BE2C (cell line): ENCODE measurements at regions not wholly inside any gene's neighbourhood (a gene's known extent, or its start where the extent isn't known, plus 50 kb on each side); places are given as distances from the start of the nearest gene placed in this dataset.
A peak's percentile ranks its signal among the peaks of the same experiment; 100 is the strongest.
"Not testable (repeated sequence)": the region's sequence is repeated elsewhere in the genome, so short reads cannot be mapped to it uniquely, and the experiment has no call there.

Experiments used
- DNase-seq: peaks from one replicate; pipeline ENCODE4 v3.0.0-alpha.2; 2020
- H3K27me3 ChIP-seq: fragments of 250-450 bp; sonication (Bioruptor Pico); 2 replicates; pipeline ENCODE4 v1.5.1; 2020; ENCODE audit warnings: mild to moderate bottlenecking
- H3K36me3 ChIP-seq: fragments of 250-450 bp; sonication (Bioruptor Pico); 2 replicates; pipeline ENCODE4 v1.5.1; 2020; ENCODE audit warnings: mild to moderate bottlenecking
- H3K4me1 ChIP-seq: fragments of 250-450 bp; sonication (Bioruptor Pico); 2 replicates; pipeline ENCODE4 v1.5.1; 2020
- H3K4me3 ChIP-seq: 2 replicates; pipeline ENCODE4 v1.5.1; 2011; ENCODE audit warnings: low read depth, low read length
- H3K9me3 ChIP-seq: fragments of 250-450 bp; sonication (Bioruptor Pico); 2 replicates; pipeline ENCODE4 v1.5.1; 2020
- TF ChIP-seq, protein P1 (sequence below): IDR thresholded peaks from 2 replicates; pipeline ENCODE4 v1.5.1; 2012; ENCODE audit warnings: mild to moderate bottlenecking, low read depth, low read length

- Histone ChIP-seq H3K4me3 (no peak overlapping the region), H3K9me3 (no peaks in the 10 kb centered on the region), H3K36me3 (no peaks in the 10 kb centered on the region), H3K27me3 (no peaks in the 10 kb centered on the region), H3K4me1 (no peaks in the 10 kb centered on the region)
- TF ChIP-seq, protein P1, sequence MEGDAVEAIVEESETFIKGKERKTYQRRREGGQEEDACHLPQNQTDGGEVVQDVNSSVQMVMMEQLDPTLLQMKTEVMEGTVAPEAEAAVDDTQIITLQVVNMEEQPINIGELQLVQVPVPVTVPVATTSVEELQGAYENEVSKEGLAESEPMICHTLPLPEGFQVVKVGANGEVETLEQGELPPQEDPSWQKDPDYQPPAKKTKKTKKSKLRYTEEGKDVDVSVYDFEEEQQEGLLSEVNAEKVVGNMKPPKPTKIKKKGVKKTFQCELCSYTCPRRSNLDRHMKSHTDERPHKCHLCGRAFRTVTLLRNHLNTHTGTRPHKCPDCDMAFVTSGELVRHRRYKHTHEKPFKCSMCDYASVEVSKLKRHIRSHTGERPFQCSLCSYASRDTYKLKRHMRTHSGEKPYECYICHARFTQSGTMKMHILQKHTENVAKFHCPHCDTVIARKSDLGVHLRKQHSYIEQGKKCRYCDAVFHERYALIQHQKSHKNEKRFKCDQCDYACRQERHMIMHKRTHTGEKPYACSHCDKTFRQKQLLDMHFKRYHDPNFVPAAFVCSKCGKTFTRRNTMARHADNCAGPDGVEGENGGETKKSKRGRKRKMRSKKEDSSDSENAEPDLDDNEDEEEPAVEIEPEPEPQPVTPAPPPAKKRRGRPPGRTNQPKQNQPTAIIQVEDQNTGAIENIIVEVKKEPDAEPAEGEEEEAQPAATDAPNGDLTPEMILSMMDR = no peak
- DNase-seq = no peak
Measured at GRCh38 chr5:96176022-96176421, 214.4 kb upstream of the ELL2 start.

DNA sequence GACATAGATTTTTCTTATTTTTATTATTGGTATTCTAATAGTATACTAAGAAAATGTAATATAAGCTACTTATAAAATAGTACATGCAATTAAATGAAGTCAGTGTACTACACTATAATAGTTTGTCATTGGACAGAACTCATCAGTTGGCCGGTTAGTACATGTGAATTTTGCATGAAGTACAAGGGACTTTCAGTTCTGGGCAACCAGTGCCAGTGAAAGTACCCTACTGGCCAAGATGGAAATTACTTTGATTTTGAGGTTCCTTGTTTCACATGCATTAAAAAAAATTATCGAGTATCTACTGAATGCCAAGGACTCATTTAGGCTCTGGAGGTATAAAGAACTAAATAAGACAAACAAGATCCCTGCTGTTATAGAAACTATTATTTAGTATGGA lies 213.4 kb upstream of the ELL2 start:
- TF ChIP-seq, protein P1 = peak; percentile 45
- Histone ChIP-seq H3K4me1 (no peaks in the 10 kb centered on the region), H3K9me3 (no peaks in the 10 kb centered on the region), H3K36me3 (no peaks in the 10 kb centered on the region), H3K4me3 (no peak overlapping the region), H3K27me3 (no peaks in the 10 kb centered on the region)
- DNase-seq = no peak

GRCh38 chr5:96173366-96173765 lies 211.7 kb upstream of the ELL2 start:
- Histone ChIP-seq H3K4me3 (no peak overlapping the region), H3K4me1 (no peaks in the 10 kb centered on the region), H3K27me3 (no peaks in the 10 kb centered on the region), H3K36me3 (no peaks in the 10 kb centered on the region), H3K9me3 (no peaks in the 10 kb centered on the region)
- TF ChIP-seq, protein P1 = no peak
- no peak for DNase-seq

DNA sequence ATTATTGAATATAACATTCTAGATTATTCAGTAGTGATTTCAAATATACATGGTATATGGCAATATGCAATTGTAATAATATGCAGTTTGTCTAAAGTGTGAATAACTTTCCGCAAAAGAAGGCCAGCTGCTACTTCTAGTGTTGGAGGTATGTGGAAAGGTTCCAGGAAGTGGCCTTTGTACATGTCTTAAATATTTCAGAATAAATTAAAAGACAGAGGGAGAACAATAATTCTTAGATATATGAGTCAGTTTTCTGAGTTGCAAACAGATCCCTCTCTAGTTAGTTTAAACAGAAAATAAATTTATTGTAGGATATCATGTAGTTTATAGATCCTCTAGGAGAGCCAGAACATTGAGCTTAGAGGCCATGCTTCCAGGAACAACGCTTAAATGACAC lies 210.8 kb upstream of the ELL2 start:
- H3K4me1 ChIP-seq = no peaks in the 10 kb centered on the region
- DNase-seq = no peak
- no peaks in the 10 kb centered on the region for H3K36me3 ChIP-seq
- H3K9me3 ChIP-seq = no peaks in the 10 kb centered on the region
- TF ChIP-seq, protein P1 = no peak
- no peak overlapping the region for H3K4me3 ChIP-seq
- no peaks in the 10 kb centered on the region for H3K27me3 ChIP-seq

DNA sequence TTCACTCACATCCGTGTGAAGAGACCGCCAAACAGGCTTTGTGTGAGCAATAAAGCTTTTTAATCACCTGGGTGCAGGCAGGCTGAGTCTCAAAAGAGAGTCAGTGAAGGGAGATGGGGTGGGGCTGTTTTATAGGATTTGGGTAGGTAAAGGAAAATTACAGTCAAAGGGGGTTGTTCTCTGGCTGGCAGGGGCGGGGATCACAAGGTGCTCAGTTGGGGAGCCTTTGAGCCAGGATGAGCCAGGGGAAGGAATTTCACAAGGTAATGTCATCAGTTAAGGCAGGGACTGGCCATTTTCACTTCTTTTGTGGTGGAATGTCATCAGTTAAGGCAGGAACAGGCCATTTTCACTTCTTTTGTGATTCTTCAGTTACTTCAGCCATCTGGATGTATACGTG lies 210.3 kb upstream of the ELL2 start:
- H3K27me3 ChIP-seq, H3K36me3 ChIP-seq, DNase-seq, H3K4me1 ChIP-seq, H3K4me3 ChIP-seq, H3K9me3 ChIP-seq: not testable (repeated sequence)

- not testable (repeated sequence) for H3K36me3 ChIP-seq, H3K4me3 ChIP-seq, H3K9me3 ChIP-seq, H3K4me1 ChIP-seq, H3K27me3 ChIP-seq, DNase-seq
Measured at GRCh38 chr5:96170481-96171125, 209.0 kb upstream of the ELL2 start.

DNA sequence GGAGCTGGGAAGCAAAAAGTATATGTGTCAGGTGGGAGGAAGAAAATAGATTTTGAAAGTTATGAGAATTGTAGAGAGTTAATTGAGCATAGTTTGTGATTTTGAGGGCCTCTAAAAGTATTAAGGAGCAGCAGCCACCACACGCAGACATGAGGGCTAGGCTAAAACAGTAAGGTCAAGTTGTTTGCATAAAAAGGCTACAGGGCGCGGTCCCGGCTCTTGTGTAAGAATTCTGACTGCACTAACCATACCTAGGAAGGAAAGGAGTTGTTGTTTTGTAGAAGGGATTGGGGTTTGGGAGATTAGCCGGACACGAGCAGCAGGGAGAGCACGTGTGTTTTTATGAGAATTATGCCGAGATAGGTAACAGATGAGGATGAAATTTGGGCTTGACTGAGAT lies 207.2 kb upstream of the ELL2 start:
- not testable (repeated sequence) for H3K27me3 ChIP-seq, H3K4me1 ChIP-seq, DNase-seq, H3K4me3 ChIP-seq, H3K36me3 ChIP-seq, H3K9me3 ChIP-seq

DNA sequence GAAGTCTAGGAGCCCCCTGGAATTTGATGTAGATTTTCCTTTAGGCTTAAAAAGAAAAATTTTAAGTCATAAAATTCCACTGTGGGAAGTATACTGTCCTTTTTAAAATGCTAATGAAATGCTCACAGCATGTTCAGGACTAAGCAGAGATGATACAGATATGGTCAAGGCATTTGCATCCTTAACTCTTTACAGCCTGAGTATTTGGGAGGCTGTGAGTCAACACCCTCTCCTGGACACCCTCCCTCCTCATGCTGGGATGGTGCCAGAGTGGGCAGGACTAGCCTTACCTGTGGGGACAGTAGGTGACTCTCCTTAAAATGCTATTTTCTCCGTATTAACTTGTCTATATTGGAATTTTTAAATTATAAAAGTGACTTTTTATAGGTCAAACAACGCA lies 197.4 kb upstream of the ELL2 start:
- Histone ChIP-seq H3K4me1 (no peaks in the 10 kb centered on the region), H3K36me3 (no peaks in the 10 kb centered on the region), H3K9me3 (no peaks in the 10 kb centered on the region), H3K27me3 (no peaks in the 10 kb centered on the region), H3K4me3 (no peak overlapping the region)
- DNase-seq = no peak
- TF ChIP-seq, protein P1 = no peak
